Right renal pelvis (tissue), 4 donors: ENCODE measurements at regions not wholly inside any gene's neighbourhood (a gene's known extent, or its start where the extent isn't known, plus 50 kb on each side); places are given as distances from the start of the nearest gene placed in this dataset.
"Not testable (repeated sequence)": the region's sequence is repeated elsewhere in the genome, so short reads cannot be mapped to it uniquely, and the experiment has no call there.

ENCODE experiments used
- DNase-seq, 4 donors: peaks; one replicate each; pipeline ENCODE4 v3.0.0-alpha.2; 2013; ENCODE audit warnings: low read depth in 4 of 4, low spot score in 3 of 4, missing footprints in 1 of 4

DNA sequence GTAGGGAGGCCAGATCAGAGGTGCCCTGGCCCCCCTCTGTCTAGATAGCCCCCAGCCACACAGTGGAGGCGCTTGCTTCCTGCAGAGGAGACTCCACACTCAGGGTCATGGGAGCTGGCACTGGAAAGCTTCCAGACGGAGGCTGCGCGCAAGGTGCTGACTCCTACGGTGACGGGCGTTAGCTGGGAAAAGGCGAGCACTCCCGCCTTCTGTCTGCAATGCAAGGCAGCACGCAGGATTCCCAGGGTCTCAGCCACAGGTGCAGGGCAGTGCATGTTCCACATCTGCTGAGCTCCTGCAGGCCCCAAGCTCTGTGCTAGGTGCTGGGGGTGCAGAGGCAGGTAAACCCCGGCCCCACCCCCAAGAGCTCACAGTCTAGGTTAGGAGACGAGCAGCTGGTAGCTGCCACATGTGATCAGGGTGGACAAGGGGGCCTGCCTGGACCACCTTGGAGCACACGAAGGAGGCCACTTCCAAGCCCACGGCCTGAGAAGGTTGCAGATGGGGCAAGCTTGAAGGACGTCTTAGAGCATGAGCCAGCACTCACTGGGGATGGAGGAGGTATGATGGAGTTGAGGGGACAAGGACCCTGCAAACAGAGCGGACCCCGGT, 310.9 kb upstream of the DIO3 start:
- no peak for DNase-seq

DNA sequence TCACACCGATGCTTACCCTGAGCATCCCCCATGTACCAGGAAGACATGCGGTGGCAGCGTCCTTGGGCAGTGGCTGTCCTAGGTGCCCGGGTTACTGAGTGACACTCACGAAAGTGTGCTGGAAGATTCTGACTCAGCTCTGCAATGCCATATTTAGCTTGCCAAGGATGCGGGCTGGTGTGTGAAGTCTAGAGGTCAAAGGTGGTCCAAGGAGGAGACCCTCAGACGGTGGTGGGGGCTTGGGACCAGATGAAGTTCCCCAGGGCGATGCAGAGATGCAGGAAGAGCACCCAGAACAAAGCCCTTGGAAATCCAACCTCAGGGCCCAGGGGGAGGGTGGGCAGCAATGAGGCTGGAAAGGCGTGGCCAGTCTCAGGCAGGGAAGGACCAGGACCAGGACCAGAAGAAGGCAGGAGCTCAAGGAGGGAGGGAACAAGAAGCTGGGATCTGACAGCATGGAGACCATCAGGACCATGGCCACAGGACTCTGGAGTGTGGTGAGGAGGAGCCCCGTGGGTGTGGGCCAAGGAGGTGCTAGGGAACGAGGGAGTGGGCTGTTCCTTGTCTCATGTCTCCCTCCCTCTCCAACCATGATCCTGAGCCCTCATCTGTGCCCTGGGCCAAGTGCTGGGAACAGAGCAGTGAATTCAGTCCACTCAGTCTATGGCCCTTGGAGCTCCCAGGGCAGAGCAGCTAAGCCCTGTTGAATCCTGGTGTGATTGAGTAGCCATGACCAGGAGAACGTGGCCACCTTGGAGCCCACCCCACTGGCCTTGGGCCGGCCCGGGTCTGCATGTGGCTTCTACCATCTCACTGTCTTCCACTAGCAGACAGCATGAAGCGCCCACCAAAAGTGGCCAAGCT, 310.1 kb upstream of the DIO3 start:
- no peak for DNase-seq

DNA sequence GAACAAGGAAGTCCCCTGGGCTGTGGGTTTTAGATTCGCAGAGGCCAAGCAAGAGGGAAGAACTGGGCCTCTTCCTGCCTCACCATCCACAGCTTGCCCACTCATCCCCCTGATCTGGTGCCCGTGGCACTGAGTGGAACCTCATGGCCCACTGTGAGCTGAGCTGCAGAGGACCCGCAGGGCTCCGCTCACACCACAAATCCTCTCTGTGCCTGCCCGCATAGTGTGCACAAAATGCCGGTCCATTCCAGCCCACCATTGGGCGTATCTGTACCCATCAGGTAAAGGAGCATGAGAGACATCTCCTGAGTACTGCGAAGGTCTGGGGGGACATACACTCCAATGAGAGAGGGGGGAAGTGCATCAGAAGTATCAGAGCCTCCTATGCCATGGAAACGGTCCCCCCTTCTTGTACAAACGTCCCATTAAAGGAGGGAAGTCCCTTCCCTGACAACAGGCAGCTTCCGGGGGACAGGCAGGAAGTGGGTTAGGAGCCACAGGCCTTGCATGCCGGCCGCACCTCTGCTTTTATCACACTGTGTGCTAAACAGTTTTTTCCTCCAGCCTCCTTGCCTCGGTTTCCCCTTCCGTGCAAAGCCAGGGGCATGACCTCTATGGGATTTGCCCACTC, 309.4 kb upstream of the DIO3 start:
- DNase-seq: no peak

DNA sequence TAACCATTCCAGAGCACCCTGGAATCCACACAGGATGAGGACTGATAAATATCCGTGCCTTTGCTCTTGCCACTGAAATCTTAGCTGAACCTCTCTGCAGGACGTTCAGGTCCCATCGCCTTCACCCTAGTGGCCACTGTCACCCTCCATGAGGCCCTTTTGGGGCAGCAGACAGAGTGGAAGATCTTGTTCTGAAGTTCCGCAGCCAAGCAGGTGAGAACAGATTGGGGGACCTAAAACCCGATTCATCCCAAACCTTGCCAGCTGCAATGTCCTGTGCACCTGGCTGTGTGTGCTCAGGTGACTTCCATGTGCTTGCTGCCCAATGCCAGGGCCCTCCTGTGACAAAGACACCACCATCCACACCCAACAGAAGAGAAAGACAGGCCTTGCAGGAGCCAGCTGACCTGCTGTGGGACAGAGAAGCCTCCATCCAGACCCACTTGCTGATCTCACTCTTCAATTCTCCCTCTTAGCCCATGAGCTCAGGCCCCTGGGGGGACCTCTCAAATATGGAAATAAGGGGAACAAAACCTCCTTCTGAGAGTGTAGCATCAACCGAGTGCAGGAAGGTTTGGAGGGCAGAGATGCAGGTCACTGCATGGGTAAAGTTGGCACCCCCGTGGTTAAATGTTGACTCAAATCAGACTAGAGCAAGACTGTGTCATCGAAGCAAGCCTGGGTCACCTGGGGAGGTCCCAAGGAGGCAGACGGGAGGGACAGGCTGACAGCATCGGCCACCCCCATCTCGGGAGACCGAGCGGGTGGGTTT, 308.7 kb upstream of the DIO3 start:
- DNase-seq: no peak

DNA sequence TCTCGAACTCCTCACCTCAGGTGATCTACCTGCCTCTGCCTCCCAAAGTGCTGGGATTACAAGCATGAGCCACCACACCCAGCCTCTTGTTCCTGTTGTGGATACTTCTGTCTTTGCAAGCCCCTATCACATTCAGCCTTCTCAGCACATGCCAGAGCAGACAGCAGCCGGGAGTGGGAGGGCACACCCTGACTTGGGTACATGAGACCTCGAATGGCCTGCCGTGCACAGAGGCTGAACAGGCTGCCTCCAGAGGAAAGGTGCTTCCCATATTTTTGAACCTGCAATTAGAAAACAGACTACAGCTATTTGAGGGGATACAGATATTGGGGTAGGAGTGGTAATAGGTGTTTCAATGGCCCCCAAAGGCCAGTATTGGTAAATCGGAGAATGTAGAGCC, 307.3 kb upstream of the DIO3 start:
- no peak for DNase-seq

DNA sequence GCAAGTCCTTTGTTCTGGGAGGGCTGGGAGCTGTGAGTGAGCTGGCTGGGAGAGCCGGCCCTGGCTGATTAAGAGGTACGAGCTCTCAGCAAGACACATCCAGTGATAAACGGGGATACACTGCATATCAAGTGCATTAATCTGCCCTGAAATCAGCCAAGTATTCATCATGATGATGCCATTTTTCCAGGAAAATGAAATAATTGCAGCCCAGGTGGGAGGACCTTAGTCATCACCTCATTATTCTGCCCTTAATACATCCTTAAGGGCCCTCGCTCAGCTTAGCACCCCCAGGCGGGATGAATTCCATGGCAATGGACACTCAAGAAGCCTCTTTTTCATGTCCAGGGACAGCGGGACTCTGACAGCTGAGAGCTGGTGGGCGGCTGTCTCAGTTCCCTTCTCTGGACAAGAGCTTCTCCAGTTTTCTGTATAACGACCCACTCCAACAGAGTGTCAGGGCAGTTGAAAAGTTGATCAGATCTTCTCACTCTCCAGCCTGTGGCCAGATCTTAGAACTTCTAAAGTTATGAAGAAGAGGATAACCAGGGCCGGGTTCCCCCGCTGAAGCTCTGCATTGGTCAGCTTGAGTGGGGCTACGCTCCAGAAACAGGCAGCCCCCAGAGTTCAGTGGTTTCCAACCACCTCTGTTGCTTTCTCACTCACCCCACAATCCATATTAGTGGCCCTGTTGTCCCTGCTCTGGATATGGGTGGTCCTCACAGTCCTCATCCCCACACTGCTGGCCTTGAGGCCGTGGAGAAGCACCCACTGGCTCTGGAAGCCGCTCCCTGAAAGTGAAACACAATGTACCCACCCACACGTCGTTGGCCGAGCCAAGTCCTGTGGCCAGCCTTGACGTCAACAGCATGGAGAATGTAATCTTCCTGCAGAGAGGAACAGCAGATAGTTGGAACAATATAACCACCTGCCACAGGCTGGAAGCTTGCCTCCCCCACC, 306.2 kb upstream of the DIO3 start:
- DNase-seq: no peak

DNA sequence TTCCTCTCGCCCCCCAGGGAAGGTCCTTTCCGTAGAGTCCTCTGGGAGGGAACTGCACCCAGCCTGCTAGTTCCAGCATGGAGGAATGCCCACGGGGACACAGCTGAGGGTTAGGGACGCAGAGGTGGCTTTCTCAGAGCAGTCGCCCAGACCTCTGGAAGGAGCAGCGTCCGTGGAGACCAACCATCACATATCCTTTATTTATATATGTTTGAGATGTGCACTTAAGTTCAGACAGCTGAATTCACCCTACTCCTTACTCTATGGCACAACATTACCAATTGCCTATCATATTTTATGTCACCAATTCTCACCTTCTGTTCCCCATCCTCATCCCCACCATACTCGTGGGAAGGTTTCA, 305.6 kb upstream of the DIO3 start:
- DNase-seq: no peak

DNA sequence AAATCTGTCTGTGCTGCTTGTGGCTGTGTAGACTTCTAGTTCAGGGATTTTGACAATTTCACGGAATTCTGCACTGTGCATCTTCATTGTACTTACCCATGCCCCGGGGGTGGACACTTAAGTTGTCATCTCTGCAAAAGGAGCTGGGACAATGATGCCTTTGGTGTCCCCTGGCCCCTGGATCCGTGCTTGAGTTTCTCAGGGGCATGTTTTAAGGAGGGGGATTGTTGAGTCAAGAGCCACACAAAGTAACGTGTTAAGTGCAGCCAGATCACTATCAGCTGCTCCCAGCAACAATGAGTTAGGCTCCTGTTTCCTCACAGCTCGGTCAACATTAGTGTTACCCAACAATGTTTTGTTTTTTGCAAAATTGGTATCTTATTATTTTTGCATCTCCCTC, 305.0 kb upstream of the DIO3 start:
- no peak for DNase-seq

DNA sequence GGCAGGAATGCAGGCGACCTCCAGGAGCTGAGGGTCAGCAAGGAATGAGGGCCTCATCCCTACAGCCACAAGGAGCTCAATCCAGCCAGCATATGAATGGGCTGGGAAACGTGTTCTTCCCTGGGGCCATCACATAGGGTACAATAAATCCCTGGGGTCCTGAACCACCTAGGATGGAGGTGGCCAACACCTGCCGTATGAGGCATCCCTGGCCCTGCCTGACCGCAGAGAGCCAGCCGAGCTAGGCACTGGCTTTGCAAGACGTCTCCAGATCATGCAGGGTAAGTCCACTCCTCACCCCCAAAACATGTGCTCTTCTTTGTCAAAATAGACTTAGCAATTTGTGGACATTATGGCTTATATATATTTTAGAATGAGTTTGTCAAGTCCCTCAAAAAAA, 303.7 kb upstream of the DIO3 start:
- DNase-seq: no peak

DNA sequence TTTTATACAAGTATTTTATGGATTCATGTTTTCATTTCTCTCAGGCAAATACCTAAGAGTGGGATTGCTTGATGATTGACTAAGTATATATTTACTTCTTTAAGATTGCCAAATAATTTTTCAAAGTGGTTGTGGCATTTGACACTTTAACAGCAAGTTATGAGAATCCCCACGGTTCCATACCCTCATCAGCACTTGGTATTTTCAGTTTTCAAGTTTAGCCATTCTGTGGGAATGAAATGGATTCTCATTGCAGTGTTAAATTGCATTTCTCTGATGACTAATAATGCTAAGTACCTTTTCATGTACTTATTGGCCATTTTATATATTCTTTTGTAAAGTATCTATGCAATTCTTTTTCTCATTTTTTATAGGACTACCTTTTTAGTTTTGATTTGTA, 301.5 kb upstream of the DIO3 start:
- no peak for DNase-seq

DNA sequence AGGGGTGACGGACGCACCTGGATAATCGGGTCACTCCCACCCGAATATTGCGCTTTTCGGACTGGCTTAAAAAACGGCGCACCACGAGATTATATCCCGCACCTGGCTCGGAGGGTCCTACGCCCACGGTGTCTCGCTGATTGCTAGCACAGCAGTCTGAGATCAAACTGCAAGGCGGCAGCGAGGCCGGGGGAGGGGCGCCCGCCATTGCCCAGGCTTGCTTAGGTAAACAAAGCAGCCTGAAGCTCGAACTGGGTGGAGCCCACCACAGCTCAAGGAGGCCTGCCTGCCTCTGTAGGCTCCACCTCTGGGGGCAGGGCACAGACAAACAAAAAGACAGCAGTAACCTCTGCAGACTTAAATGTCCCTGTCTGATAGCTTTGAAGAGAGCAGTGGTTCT, 294.9 kb upstream of the DIO3 start:
- DNase-seq: not testable (repeated sequence)

DNA sequence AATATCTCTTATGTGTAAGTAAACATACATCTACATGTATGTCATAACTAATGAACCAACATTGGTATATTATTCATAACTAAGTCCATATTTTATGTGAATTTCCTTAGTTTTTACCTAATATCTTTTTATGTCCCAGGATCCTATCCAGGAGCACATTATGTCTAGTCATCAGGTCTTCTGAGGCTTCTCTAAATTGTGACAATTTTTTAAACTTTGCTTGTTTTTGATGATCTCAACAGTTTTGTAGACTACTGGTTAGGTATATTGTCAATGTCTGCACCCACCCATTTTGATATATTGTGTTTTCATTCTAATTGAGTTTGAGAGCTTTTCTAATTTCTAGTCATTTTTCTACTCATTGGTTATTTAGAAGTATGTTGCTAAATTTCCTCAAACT, 288.2 kb upstream of the DIO3 start:
- DNase-seq: no peak

DNA sequence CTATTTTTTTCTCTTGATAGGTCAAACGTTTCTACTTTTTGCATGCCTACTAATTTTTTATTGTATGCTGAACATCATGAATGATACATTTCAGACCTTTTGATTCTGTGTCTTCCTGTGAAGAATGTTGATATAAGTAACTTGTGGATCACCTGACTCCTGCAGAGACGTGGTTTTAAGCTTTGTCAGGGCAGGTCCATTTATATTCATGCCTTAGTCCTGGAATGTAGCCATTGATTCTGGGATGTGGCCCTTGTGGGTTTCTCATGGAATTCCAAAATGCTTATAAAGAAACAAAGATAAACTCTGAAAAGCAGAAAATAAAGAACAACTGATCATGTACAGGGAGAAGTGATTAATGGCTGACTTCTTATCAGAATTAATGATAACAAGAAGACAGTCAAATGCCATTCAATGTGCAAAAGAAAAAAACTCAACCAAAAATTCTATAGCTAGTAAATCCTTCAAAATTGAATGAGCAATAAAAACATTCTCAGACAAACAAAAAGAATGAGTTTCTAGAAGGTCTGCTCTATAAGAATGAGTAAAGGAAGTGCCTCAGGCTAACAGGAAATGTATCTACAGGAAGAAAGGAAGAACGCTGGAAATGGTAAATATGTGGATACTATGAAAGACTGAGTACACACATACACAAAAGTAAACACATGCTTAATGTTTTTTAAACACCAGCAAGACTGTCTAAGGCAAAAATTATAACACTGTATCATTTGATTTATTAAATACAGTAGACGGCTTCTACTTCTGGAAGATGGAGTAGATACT, 284.8 kb upstream of the DIO3 start:
- DNase-seq: no peak

DNA sequence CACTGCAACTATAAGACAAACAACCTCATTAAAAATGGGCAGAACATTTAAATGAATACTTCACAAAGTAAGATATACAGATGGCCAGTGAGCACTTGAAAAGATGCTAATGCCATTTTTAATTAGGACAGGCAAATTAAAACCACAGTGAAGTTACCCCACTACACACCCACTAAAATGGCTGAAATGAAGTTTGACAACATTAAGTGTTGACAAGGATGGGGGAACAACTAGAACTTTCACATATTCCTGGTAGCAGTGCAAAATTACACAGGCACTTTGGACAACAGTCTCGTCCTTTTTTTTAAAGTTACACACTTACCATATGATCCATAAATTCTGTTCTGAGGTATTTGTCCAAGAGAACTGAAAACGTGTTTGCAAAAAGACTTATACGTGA, 278.9 kb upstream of the DIO3 start:
- DNase-seq: no peak

DNA sequence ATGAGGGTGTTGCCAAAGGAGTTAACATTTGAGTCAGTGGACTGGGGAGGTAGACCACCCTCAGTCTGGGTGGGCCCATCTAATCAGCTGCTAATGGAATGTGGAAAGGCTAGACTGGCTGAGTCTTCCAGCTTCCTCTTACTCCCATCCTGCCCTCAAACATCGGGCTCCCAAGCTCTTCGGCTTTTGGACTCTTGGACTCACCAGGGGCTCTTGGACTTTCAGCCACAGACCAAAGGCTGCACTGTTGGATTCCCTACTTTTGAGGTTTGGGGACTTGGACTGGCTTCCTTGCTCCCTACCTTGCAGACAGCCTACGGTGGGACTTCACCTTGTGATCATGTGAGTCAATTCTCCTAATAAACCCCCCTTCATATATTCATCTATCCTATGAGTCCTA, 276.6 kb upstream of the DIO3 start:
- no peak for DNase-seq

DNA sequence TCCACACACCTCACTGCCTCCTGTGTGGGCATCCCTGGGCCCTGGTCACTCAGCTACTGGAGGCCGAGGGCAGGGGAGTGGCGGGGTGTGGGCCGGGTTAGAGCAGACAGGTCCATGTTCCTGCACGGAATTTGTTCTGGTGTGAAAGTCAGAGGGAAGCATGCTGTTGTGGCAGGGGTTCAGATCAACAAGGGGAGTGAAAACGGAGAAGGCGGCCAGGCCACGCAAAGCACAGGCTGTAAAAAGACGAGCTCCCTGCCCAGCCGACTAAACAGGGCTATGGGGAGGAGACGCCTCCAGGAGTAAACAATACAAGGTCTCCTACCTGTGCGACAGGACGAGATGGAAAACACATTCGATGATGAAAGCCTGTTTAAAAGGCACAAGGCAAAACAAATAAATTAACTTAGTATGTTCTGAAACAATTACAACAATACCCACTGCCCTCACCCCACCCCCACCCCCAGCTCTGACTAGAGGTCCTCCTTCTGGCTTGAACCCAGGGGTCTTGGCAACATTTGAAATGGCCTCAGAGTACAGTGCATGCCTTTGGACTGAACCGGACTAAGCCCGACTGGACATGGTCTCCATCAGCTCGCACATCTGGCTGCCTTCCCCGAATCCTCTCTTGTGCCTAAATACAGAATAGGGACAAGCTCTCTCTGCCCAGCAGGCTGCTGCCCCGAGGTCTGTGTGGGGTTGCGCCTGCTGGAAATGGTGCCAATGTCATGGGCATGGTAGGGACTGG, 274.9 kb upstream of the DIO3 start:
- no peak for DNase-seq

DNA sequence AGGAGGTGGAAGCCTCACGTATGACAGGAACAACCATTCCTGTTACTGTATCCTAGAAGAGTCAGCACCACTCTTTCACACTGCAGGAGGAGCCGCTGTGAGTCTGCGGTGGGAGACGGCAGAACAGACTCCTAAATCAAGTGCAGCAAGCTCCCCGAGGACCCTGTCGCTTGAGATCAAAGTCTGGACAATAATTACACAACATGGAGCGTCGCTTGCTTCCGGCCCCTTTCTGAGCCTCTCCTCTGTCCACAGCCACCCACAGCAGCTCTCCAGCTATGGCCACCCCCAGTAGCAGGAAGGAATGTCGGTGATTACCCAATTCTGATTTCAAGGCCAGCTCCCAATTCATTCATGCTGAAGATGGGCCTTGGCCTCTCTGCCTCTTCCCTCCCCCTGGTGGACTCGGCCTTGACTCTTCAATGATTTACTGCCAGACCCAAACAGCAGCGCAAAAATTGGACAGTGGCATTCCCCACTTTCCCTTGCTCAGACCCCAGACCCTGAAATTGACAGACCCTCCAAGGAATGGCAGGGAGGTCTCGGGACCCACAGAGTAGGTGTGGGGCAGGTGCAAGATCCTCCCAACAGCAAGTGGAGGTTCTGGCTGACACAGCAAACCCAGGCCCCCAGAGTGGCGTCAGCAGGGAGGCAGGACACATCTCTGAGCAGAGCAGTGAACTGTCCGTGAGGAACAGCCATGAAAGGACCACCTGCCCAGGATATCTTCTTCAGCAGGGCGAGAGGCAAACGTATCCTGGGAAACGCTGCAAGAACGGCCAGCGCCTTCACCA, 272.7 kb upstream of the DIO3 start:
- DNase-seq: peak in 3 of 4 donors; percentile 3 to 14 (median 10)

DNA sequence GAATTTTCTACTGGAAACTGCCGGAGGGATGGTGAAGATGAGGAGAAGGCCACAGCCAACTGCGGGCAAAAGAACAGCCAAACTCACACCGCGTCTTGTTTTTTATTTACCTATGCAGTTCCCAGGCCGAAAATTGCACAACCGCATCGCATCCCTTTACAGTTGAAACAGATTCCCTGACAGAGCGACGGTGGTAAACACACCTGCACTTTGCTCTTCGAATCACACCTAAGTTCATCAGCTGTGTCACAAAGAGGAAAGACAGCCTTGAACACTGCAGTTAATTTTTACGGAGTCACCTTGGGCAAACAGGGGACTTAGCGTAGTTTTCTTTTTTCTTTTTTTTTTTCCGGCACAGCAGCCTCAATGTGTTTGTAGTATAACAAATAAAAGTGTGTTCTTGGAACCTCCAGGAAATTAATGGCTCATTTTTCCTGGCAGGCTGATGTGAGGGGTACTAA, 272.0 kb upstream of the DIO3 start:
- no peak for DNase-seq
